Neural crest cell (in vitro differentiated cells): ENCODE measurements at regions not wholly inside any gene's neighbourhood (a gene's known extent, or its start where the extent isn't known, plus 50 kb on each side); places are given as distances from the start of the nearest gene placed in this dataset.
"Not testable (repeated sequence)": the region's sequence is repeated elsewhere in the genome, so short reads cannot be mapped to it uniquely, and the experiment has no call there.

Experiments
- DNase-seq: peaks from one replicate; pipeline ENCODE4 v3.0.0; 2021; ENCODE audit warnings: low read depth, mixed read lengths, low spot score
- H3K27ac Mint-ChIP-seq: one replicate; pipeline ENCODE4 v1.8.0; 2021; ENCODE audit warnings: mild to moderate bottlenecking, mixed read lengths; ENCODE audit not compliant: unreplicated experiment
- H3K27me3 Mint-ChIP-seq: 2 replicates; pipeline ENCODE4 v1.8.0; 2021; ENCODE audit warnings: low read depth, mild to moderate bottlenecking, mixed read lengths
- H3K36me3 Mint-ChIP-seq: 2 replicates; pipeline ENCODE4 v1.8.0; 2021; ENCODE audit warnings: low read depth, mild to moderate bottlenecking, mixed read lengths
- H3K4me1 Mint-ChIP-seq: 2 replicates; pipeline ENCODE4 v1.8.0; 2021; ENCODE audit warnings: mixed read lengths
- H3K4me3 Mint-ChIP-seq: one replicate; pipeline ENCODE4 v1.8.0; 2021; ENCODE audit warnings: mild to moderate bottlenecking, mixed read lengths
- H3K9me3 Mint-ChIP-seq: 2 replicates; pipeline ENCODE4 v1.8.0; 2021; ENCODE audit warnings: mixed read lengths
- TF ChIP-seq, protein P1 (sequence below): fragments of 200-600 bp; sonication (generic); conservative IDR thresholded peaks from 2 replicates; pipeline ENCODE4 v1.5.0; 2021; ENCODE audit warnings: antibody characterized with exemption, mild to moderate bottlenecking

DNA sequence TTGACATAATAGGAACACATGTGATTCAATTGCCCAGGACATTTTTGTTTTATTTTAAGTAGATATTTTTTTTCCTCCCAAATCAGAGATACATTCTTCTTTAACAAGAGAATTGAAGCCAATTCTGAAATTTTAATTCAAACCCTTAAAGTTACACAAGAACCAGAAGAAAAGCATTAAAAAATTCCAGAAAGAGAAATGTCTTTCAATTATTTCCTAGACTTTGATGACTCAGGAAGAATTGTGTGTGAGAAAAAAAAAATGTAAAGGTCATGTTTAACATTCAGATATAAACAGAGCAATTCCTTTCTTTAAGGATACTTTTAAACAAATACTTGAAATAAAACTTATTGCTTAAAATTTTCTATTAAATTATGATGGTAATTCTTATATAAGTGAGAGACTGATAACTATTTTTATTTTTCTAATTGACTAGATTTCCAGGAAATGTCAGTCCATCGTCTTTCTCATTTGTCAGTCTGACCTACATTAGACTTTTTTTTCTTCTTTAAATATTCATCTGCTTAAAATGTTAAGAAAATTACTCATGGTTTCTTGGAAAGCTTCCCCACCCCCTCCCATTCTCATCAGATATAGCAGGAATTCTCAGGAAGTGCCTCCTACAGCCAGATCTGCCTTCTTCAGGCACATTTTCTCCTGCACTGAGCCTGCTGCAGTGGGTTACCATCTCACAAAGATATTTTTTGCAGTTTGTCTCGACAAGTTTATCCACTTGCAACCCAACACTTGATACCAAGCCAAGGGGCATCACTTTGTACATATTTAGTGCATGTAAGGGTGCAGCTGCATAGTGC, 261.8 kb upstream of the CBLB start:
- no peaks in the 10 kb centered on the region for H3K9me3 Mint-ChIP-seq
- H3K36me3 Mint-ChIP-seq, result no peaks in the 10 kb centered on the region
- DNase-seq, result no peak
- TF ChIP-seq, protein P1, sequence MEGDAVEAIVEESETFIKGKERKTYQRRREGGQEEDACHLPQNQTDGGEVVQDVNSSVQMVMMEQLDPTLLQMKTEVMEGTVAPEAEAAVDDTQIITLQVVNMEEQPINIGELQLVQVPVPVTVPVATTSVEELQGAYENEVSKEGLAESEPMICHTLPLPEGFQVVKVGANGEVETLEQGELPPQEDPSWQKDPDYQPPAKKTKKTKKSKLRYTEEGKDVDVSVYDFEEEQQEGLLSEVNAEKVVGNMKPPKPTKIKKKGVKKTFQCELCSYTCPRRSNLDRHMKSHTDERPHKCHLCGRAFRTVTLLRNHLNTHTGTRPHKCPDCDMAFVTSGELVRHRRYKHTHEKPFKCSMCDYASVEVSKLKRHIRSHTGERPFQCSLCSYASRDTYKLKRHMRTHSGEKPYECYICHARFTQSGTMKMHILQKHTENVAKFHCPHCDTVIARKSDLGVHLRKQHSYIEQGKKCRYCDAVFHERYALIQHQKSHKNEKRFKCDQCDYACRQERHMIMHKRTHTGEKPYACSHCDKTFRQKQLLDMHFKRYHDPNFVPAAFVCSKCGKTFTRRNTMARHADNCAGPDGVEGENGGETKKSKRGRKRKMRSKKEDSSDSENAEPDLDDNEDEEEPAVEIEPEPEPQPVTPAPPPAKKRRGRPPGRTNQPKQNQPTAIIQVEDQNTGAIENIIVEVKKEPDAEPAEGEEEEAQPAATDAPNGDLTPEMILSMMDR, result no peak
- H3K27me3 Mint-ChIP-seq, result no peaks in the 10 kb centered on the region
- peaks cover 12% of the 10 kb centered on the region for H3K4me1 Mint-ChIP-seq
- peak overlapping the region; percentile 81 for H3K27ac Mint-ChIP-seq
- no peak overlapping the region for H3K4me3 Mint-ChIP-seq

DNA sequence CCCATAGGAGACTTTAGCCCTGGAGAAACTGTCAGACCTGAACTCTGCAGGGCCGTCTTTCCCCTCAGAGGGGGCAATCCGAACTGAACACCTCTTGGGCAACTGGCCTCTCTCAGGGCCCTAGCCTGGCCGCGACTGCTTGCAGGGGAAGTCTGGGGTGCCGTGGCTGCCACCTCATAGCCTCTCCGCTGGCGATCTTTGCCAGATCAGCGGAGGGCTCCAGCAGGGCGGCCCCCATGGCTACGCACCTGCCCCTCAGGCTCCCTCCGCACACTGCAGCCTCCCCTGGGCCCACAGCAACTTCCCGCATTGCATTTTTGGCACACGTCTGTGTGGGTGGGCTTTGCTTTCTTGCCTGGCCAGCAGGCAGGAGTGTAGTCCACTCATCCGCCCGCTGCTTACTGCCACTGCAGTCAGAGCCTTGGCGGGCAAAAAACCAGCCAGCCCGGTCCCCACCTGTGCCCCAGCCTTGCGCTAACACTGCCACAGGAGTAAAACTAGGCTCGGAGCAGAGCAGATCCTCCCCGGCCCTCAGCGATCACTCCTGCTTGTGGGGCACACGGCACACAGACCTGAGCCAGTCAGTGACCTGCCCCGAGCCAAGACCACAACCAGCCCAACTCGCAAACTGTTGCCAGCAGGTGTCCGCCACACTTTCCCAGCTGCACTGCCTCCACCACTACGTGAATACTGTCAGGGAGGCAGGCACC, 266.8 kb upstream of the CBLB start:
- Mint-ChIP-seq H3K27ac (no peak overlapping the region), H3K27me3 (no peaks in the 10 kb centered on the region), H3K9me3 (no peaks in the 10 kb centered on the region), H3K4me1 (peaks cover 11% of the 10 kb centered on the region), H3K36me3 (no peaks in the 10 kb centered on the region), H3K4me3 (no peak overlapping the region)
- DNase-seq, result no peak
- TF ChIP-seq, protein P1, result no peak

DNA sequence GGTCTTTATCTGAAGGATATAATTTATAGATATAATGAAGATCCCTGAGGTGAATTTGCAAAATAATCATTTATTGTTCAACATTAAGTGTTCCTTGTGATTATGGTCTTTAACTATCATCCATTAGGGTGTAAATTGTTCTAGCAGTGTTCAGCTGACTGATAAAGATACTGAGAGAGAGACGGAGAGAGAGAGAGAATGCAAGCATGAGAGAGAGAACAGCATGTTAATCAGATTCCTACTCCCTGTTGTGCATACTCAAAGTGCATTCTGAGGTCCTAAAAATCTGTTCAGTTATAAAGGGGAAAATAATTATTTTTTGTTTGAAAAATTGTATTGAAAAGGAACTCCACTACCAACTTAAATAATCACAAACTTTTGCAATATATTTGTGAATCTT, 271.0 kb upstream of the CBLB start:
- Mint-ChIP-seq H3K4me3 (no peak overlapping the region), H3K4me1 (no peaks in the 10 kb centered on the region), H3K9me3 (peaks cover 3% of the 10 kb centered on the region), H3K27me3 (no peaks in the 10 kb centered on the region), H3K36me3 (no peaks in the 10 kb centered on the region), H3K27ac (no peak overlapping the region)
- TF ChIP-seq, protein P1, result no peak
- DNase-seq, result no peak

- H3K27ac Mint-ChIP-seq, result no peak overlapping the region
- TF ChIP-seq, protein P1, result no peak
- no peaks in the 10 kb centered on the region for H3K4me1 Mint-ChIP-seq
- H3K36me3 Mint-ChIP-seq, result no peaks in the 10 kb centered on the region
- H3K27me3 Mint-ChIP-seq, result no peaks in the 10 kb centered on the region
- no peak overlapping the region for H3K4me3 Mint-ChIP-seq
- peaks cover 3% of the 10 kb centered on the region for H3K9me3 Mint-ChIP-seq
- no peak for DNase-seq
Measured at GRCh38 chr3:106140431-106140830, 271.6 kb upstream of the CBLB start.

DNA sequence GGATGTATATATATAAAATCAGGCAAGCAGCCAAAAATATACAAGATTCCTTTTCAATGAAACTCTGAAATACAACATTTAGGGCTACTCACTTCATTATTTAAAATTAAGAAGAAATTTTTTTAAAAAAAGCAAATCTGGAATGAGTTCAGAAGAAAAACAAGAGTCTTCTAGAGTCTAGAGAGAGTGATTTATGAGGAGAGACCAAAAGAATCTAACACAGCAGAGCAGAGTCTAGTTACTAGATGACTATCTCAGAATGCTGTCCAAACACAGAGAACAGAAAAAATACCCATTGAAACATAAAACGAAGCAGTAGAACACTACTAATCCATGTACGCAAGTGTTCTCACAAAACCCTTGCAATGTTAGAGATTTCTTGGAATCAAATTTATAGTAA, 275.2 kb upstream of the CBLB start:
- DNase-seq, result no peak
- no peak overlapping the region for H3K4me3 Mint-ChIP-seq
- no peaks in the 10 kb centered on the region for H3K4me1 Mint-ChIP-seq
- H3K9me3 Mint-ChIP-seq, result peaks cover 25% of the 10 kb centered on the region
- H3K36me3 Mint-ChIP-seq, result peaks cover 11% of the 10 kb centered on the region
- TF ChIP-seq, protein P1, result no peak
- no peaks in the 10 kb centered on the region for H3K27me3 Mint-ChIP-seq
- no peak overlapping the region for H3K27ac Mint-ChIP-seq

GRCh38 chr3:106148440-106149082, 279.7 kb upstream of the CBLB start:
- DNase-seq, H3K4me3 Mint-ChIP-seq, H3K4me1 Mint-ChIP-seq, H3K27me3 Mint-ChIP-seq, H3K27ac Mint-ChIP-seq: not testable (repeated sequence)
- Mint-ChIP-seq H3K36me3 (peaks cover 19% of the 10 kb centered on the region), H3K9me3 (peaks cover 30% of the 10 kb centered on the region)
